ENCODE measurements at regions not wholly inside any gene's neighbourhood (a gene's known extent, or its start where the extent isn't known, plus 50 kb on each side); places are given as distances from the start of the nearest gene placed in this dataset.

DNA sequence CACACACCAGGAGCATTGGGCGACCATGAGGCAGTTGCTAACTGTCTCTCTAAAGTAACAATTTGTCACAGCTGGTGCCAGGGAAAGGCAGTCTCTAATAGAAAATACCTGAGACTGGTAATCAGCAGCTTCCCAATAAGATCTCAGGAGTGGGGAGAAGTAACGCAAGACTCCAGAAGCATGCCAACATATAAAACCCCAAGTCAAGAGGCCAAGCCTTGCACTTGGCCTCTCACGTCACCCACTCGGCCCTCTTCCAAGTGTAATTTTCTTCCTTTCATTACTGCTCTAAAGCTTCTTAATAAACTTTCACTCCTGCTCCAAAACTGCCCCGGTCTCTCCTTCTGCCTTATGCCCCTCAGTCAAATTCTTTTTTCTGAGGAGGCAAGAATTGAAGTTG lies 455.6 kb upstream of the ACVR2A start:
- TF ChIP-seq, protein P1, sequence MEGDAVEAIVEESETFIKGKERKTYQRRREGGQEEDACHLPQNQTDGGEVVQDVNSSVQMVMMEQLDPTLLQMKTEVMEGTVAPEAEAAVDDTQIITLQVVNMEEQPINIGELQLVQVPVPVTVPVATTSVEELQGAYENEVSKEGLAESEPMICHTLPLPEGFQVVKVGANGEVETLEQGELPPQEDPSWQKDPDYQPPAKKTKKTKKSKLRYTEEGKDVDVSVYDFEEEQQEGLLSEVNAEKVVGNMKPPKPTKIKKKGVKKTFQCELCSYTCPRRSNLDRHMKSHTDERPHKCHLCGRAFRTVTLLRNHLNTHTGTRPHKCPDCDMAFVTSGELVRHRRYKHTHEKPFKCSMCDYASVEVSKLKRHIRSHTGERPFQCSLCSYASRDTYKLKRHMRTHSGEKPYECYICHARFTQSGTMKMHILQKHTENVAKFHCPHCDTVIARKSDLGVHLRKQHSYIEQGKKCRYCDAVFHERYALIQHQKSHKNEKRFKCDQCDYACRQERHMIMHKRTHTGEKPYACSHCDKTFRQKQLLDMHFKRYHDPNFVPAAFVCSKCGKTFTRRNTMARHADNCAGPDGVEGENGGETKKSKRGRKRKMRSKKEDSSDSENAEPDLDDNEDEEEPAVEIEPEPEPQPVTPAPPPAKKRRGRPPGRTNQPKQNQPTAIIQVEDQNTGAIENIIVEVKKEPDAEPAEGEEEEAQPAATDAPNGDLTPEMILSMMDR (IDR thresholded peaks at IDR 0.05): no peak
- no peak for TF ChIP-seq POLR2A (IDR thresholded peaks at IDR 0.05)
